Peyer's patch (tissue), 4 donors: ENCODE measurements at regions not wholly inside any gene's neighbourhood (a gene's known extent, or its start where the extent isn't known, plus 50 kb on each side); places are given as distances from the start of the nearest gene placed in this dataset.

Source experiments
- DNase-seq, 3 donors: peaks; one replicate each; pipeline ENCODE4 v3.0.0-alpha.2; 2017 to 2019
- H3K27ac ChIP-seq, 4 donors: fragments of 200-600 bp; sonication (generic); one replicate each; pipeline ENCODE4 v1.5.1; 2016 to 2019
- H3K27me3 ChIP-seq, 2 donors: fragments of 200-600 bp; sonication (generic); one replicate each; pipeline ENCODE4 v1.5.1; 2019
- H3K36me3 ChIP-seq, 3 donors: fragments of 200-600 bp; sonication (generic); one replicate each; pipeline ENCODE4 v1.5.1; 2016 to 2019
- H3K4me1 ChIP-seq, 4 donors: fragments of 200-600 bp; sonication (generic); one replicate each; pipeline ENCODE4 v1.5.1; 2016 to 2019
- H3K4me3 ChIP-seq, 4 donors: fragments of 200-600 bp; sonication (generic); 1 replicate in 3 of 4; 2 replicates in 1 of 4; pipeline ENCODE4 v1.5.1; 2016 to 2019; ENCODE audit warnings: mild to moderate bottlenecking in 1 of 4
- H3K9me3 ChIP-seq, 4 donors: fragments of 200-600 bp; sonication (generic); one replicate each; pipeline ENCODE4 v1.5.1; 2016 to 2019; ENCODE audit warnings: mild to moderate bottlenecking in 1 of 4
- CTCF ChIP-seq, 6 experiments: fragments of 450-650 bp in 4 of 6; fragments of 200-600 bp in 2 of 6; sonication (generic) in 1 of 6; IDR thresholded peaks; one replicate each; pipeline ENCODE4 v1.5.1; 2017 to 2019; ENCODE audit warnings: antibody characterized with exemption in 6 of 6, mild to moderate bottlenecking in 3 of 6, moderate library complexity in 1 of 6
- POLR2A ChIP-seq, 2 donors: fragments of 450-650 bp; IDR thresholded peaks; one replicate each; pipeline ENCODE4 v1.5.1; 2017; ENCODE audit warnings: antibody characterized with exemption in 2 of 2, mild to moderate bottlenecking in 2 of 2, moderate library complexity in 2 of 2

GRCh38 chr6:156046841-156047449 is 591.3 kb upstream of the NOX3 start:
- no peaks in the 10 kb centered on the region for H3K36me3 ChIP-seq
- no peaks in the 10 kb centered on the region for H3K4me1 ChIP-seq
- H3K27me3 ChIP-seq, result no peaks in the 10 kb centered on the region
- no peak for TF ChIP-seq CTCF (IDR thresholded peaks at IDR 0.05)
- TF ChIP-seq POLR2A (IDR thresholded peaks at IDR 0.05), result no peak
- no peak for DNase-seq
- no peak overlapping the region for H3K27ac ChIP-seq
- H3K4me3 ChIP-seq, result no peak overlapping the region
- no peaks in the 10 kb centered on the region for H3K9me3 ChIP-seq

GRCh38 chr6:156046268-156046665 is 590.6 kb upstream of the NOX3 start:
- no peaks in the 10 kb centered on the region for H3K36me3 ChIP-seq
- no peak overlapping the region for H3K4me3 ChIP-seq
- no peaks in the 10 kb centered on the region for H3K27me3 ChIP-seq
- no peaks in the 10 kb centered on the region for H3K9me3 ChIP-seq
- H3K4me1 ChIP-seq, result no peaks in the 10 kb centered on the region
- H3K27ac ChIP-seq, result no peak overlapping the region
- TF ChIP-seq CTCF (IDR thresholded peaks at IDR 0.05) (no peak), POLR2A (IDR thresholded peaks at IDR 0.05) (no peak)
- no peak for DNase-seq

- no peaks in the 10 kb centered on the region for H3K4me1 ChIP-seq
- no peak for DNase-seq
- no peak for TF ChIP-seq CTCF (IDR thresholded peaks at IDR 0.05)
Observed at GRCh38 chr6:156045401-156046267, 590.0 kb upstream of the NOX3 start.

GRCh38 chr6:156033598-156033997 is 578.0 kb upstream of the NOX3 start:
- Histone ChIP-seq H3K27me3 (no peaks in the 10 kb centered on the region), H3K4me1 (no peaks in the 10 kb centered on the region), H3K27ac (no peak overlapping the region), H3K36me3 (no peaks in the 10 kb centered on the region), H3K4me3 (no peak overlapping the region), H3K9me3 (peaks cover 0 to 4% (median 0%) of the 10 kb centered on the region in 4 donors)
- TF ChIP-seq CTCF (IDR thresholded peaks at IDR 0.05) (no peak), POLR2A (IDR thresholded peaks at IDR 0.05) (no peak)
- DNase-seq, result no peak

More at GRCh38 chr6:156045401-156046267, 590.0 kb upstream of the NOX3 start:
- Histone ChIP-seq H3K4me3 (no peak overlapping the region), H3K27ac (no peak overlapping the region), H3K9me3 (no peaks in the 10 kb centered on the region), H3K36me3 (no peaks in the 10 kb centered on the region), H3K27me3 (no peaks in the 10 kb centered on the region)

- no peak for DNase-seq
- H3K9me3 ChIP-seq, result peaks cover 0 to 4% (median 0%) of the 10 kb centered on the region in 4 donors
- no peaks in the 10 kb centered on the region for H3K4me1 ChIP-seq
- TF ChIP-seq CTCF (IDR thresholded peaks at IDR 0.05) (no peak), POLR2A (IDR thresholded peaks at IDR 0.05) (no peak)
- H3K27me3 ChIP-seq, result no peaks in the 10 kb centered on the region
- H3K4me3 ChIP-seq, result no peak overlapping the region
- no peak overlapping the region for H3K27ac ChIP-seq
- H3K36me3 ChIP-seq, result no peaks in the 10 kb centered on the region
Observed at GRCh38 chr6:156031516-156031915, 575.9 kb upstream of the NOX3 start.
